K562 (cell line): ENCODE measurements at regions not wholly inside any gene's neighbourhood (a gene's known extent, or its start where the extent isn't known, plus 50 kb on each side); places are given as distances from the start of the nearest gene placed in this dataset.

Source experiments
- ATAC-seq: fragments of 200-7000 bp; cut with Tn5 transposase; 3 replicates; pipeline ENCODE4 v1.9.1; 2020; ENCODE audit warnings: moderate library complexity
- BruUV-seq: library from RNA; stranded (reverse); fragments of 400-500 nt; replicated peaks from 2 replicates; lab custom pipeline; 2021; lab: Mats Ljungman, UMichigan
- CTCF ChIA-PET: fragments of 300-600 bp; formaldehyde crosslinking; extraction: SDS; loops from one replicate; lab custom pipeline; 2021; ENCODE audit warnings: low intra/inter-chr PET ratio; lab: Yijun Ruan, JAX
- POLR2A ChIA-PET: fragments of 300-600, 350-650 bp; sonication (Branson Sonifier 250); formaldehyde crosslinking; extraction: SDS; loops from one replicate; lab custom pipeline; 2021; ENCODE audit warnings: antibody characterized with exemption, inconsistent platforms; lab: Yijun Ruan, JAX
- DNase-seq, 4 experiments: peaks; one replicate each; pipeline versions ENCODE4 v3.0.0 to v3.0.0-alpha.2; 2011 to 2018; ENCODE audit warnings: low spot score in 3 of 4, mixed read lengths in 3 of 4; ENCODE audit errors: extremely low read depth in 1 of 4
- FAIRE-seq: peaks from 2 replicates; lab custom pipeline; 2011; peaks lifted over from hg19 to GRCh38; lab: Jason Lieb, UNC
- H2AFZ ChIP-seq: 2 replicates; pipeline ENCODE4 v1.6.0; 2011; ENCODE audit warnings: low read depth, low read length, control low read depth, inconsistent platforms
- H3K27ac ChIP-seq: fragments of 200-600 bp; 3 replicates; pipeline ENCODE4 v1.8.0; 2011; ENCODE audit warnings: low read depth, mild to moderate bottlenecking, control low read depth, inconsistent platforms, low read length, moderate library complexity, mixed read lengths; ENCODE audit errors: extremely low read depth
- H3K27me3 ChIP-seq, 2 experiments: fragments of 300-600 bp in 1 of 2; 2 replicates in 1 of 2; 3 replicates in 1 of 2; pipeline versions ENCODE4 v1.6.0 to v1.8.0; 2011; ENCODE audit warnings: inconsistent platforms in 2 of 2, low read length in 2 of 2, mild to moderate bottlenecking in 1 of 2, mixed read lengths in 1 of 2, moderate library complexity in 1 of 2; ENCODE audit not compliant: control insufficient read depth in 2 of 2, insufficient read depth in 2 of 2
- H3K36me3 ChIP-seq: fragments of 300-600 bp; 3 replicates; pipeline ENCODE4 v1.8.0; 2011; ENCODE audit warnings: mild to moderate bottlenecking, low read length, inconsistent platforms; ENCODE audit not compliant: control insufficient read depth, insufficient read depth
- H3K4me1 ChIP-seq, 2 experiments: fragments of 200-600 bp in 1 of 2; replicated peaks in 1 of 2; 2 replicates in 1 of 2; 3 replicates in 1 of 2; pipeline versions ENCODE4 v1.5.1 to v1.8.0; 2011; ENCODE audit warnings: inconsistent platforms in 2 of 2, low read length in 2 of 2, mild to moderate bottlenecking in 1 of 2, mixed read lengths in 1 of 2, moderate library complexity in 1 of 2; ENCODE audit not compliant: control insufficient read depth in 2 of 2, insufficient read depth in 2 of 2
- H3K4me2 ChIP-seq: 2 replicates; pipeline ENCODE4 v1.6.1; 2011; ENCODE audit warnings: low read length, control low read depth, inconsistent platforms, mixed read lengths; ENCODE audit not compliant: insufficient read depth
- H3K4me3 ChIP-seq: fragments of 200-600 bp; sonication (generic), shearing (Covaris generic); 2 replicates; pipeline ENCODE4 v1.5.1; 2016; ENCODE audit warnings: control low read depth, inconsistent platforms
- H3K79me2 ChIP-seq: fragments of 200-600 bp; 3 replicates; pipeline ENCODE4 v1.8.0; 2011; ENCODE audit warnings: low read length, inconsistent platforms; ENCODE audit not compliant: control insufficient read depth, insufficient read depth
- H3K9ac ChIP-seq, 2 experiments: 2 replicates each; pipeline versions ENCODE4 v1.6.0 to v1.6.1; 2011; ENCODE audit warnings: low read depth in 2 of 2, low read length in 2 of 2, control low read depth in 1 of 2, inconsistent platforms in 1 of 2, mild to moderate bottlenecking in 1 of 2, mixed read lengths in 1 of 2; ENCODE audit not compliant: insufficient read depth in 1 of 2
- H3K9me1 ChIP-seq: one replicate; pipeline ENCODE4 v1.6.0; 2011; ENCODE audit warnings: inconsistent platforms, mild to moderate bottlenecking, low read length, moderate library complexity; ENCODE audit not compliant: control insufficient read depth, insufficient read depth
- H3K9me3 ChIP-seq: replicated peaks from 2 replicates; pipeline ENCODE4 v1.5.1; 2011; ENCODE audit warnings: low read depth, low read length, inconsistent platforms; ENCODE audit not compliant: control insufficient read depth, insufficient read depth
- H4K20me1 ChIP-seq: replicated peaks from 2 replicates; pipeline ENCODE4 v1.6.1; 2011; ENCODE audit warnings: low read length, inconsistent platforms, mixed read lengths; ENCODE audit not compliant: control insufficient read depth, insufficient read depth
- HDAC8 ChIP-seq: fragments of 450-650 bp; IDR thresholded peaks from 2 replicates; pipeline ENCODE4 v1.6.1; 2016; ENCODE audit warnings: mild to moderate bottlenecking, missing genetic modification characterization, moderate library complexity, missing compliant biosample characterization
- MAFF ChIP-seq: IDR thresholded peaks from 2 replicates; pipeline ENCODE4 v1.6.1; 2012; ENCODE audit warnings: low read length, improper control_type of control experiment
- NFRKB ChIP-seq: fragments of 450-650 bp; IDR thresholded peaks from 2 replicates; pipeline ENCODE4 v1.6.1; 2016; ENCODE audit warnings: low read depth
- PHF21A ChIP-seq: fragments of 450-650 bp; IDR thresholded peaks from 2 replicates; pipeline ENCODE4 v1.6.1; 2017; ENCODE audit warnings: low read depth, borderline replicate concordance
- PHF8 ChIP-seq: fragments of 200-600 bp; sonication (generic); IDR thresholded peaks from 2 replicates; pipeline ENCODE4 v1.6.1; 2012; ENCODE audit warnings: mixed run types, mild to moderate bottlenecking, inconsistent platforms, low read length, moderate library complexity, borderline replicate concordance
- PRPF4 ChIP-seq: fragments of 200-400 bp; formaldehyde crosslinking; IDR thresholded peaks from one replicate; pipeline ENCODE4 v1.6.1; 2017; ENCODE audit warnings: low read length, low read depth, mild to moderate bottlenecking; ENCODE audit not compliant: insufficient read depth, poor library complexity, severe bottlenecking
- RBBP5 ChIP-seq: fragments of 200-600 bp; sonication (generic); IDR thresholded peaks from 2 replicates; pipeline ENCODE4 v1.6.1; 2012; ENCODE audit warnings: borderline replicate concordance, mild to moderate bottlenecking, low read length, control low read depth, inconsistent platforms; ENCODE audit not compliant: insufficient read depth, poor library complexity, severe bottlenecking
- TAF1 ChIP-seq: IDR thresholded peaks from 2 replicates; pipeline ENCODE4 v1.6.1; 2011; ENCODE audit warnings: mild to moderate bottlenecking, low read length, moderate library complexity; ENCODE audit not compliant: insufficient read depth, control insufficient read depth, severe bottlenecking; ENCODE audit errors: extremely low read depth
- ZKSCAN3 ChIP-seq: fragments of 250-450 bp; sonication (Bioruptor Pico); IDR thresholded peaks from 2 replicates; pipeline ENCODE4 v1.4.0; 2020
- ZNF146 ChIP-seq: IDR thresholded peaks from one replicate; pipeline ENCODE4 v1.6.1; 2018; ENCODE audit warnings: missing compliant biosample characterization; ENCODE audit not compliant: unreplicated experiment
- ZNF408 ChIP-seq: fragments of 250-450 bp; sonication (Bioruptor Pico); IDR thresholded peaks from 2 replicates; pipeline ENCODE4 v1.4.0; 2020; ENCODE audit warnings: low read depth, mild to moderate bottlenecking, moderate library complexity
- WGBS: fragments of 100-300 bp; shearing (Covaris generic); methylation state at CpG from one replicate; pipeline ENCODE4 v1.1.6; 2016; ENCODE audit warnings: low coverage, mixed read lengths; ENCODE audit not compliant: insufficient coverage; ENCODE audit errors: missing lambda C conversion rate; 5-methylcytosine and 5-hydroxymethylcytosine counted together
- in situ Hi-C: fragments of 300-500 bp; cut with MboI; formaldehyde crosslinking; loops from 4 replicates; pipeline ENCODE4 v1.15.0; 2018; ENCODE audit warnings: inconsistent platforms, mixed read lengths
- intact Hi-C: fragments of 100-400 bp; cut with micrococcal nuclease; formaldehyde crosslinking; loops from 2 replicates; pipeline ENCODE4 v1.14.2; 2022
- TF ChIP-seq, protein P1 (sequence below): sonication (generic); formaldehyde crosslinking; IDR thresholded peaks from 2 replicates; pipeline ENCODE4 v1.8.1; 2023; ENCODE audit warnings: missing genetic modification reagents, mild to moderate bottlenecking, borderline replicate concordance
- TF ChIP-seq, protein P2 (sequence below): fragments of 250-450 bp; sonication (Bioruptor Pico); IDR thresholded peaks from 2 replicates; pipeline ENCODE4 v1.4.0; 2020

GRCh38 chr1:56135864-56136147 is 443.6 kb downstream of the PLPP3 start (continued):
- TF ChIP-seq, protein P1, sequence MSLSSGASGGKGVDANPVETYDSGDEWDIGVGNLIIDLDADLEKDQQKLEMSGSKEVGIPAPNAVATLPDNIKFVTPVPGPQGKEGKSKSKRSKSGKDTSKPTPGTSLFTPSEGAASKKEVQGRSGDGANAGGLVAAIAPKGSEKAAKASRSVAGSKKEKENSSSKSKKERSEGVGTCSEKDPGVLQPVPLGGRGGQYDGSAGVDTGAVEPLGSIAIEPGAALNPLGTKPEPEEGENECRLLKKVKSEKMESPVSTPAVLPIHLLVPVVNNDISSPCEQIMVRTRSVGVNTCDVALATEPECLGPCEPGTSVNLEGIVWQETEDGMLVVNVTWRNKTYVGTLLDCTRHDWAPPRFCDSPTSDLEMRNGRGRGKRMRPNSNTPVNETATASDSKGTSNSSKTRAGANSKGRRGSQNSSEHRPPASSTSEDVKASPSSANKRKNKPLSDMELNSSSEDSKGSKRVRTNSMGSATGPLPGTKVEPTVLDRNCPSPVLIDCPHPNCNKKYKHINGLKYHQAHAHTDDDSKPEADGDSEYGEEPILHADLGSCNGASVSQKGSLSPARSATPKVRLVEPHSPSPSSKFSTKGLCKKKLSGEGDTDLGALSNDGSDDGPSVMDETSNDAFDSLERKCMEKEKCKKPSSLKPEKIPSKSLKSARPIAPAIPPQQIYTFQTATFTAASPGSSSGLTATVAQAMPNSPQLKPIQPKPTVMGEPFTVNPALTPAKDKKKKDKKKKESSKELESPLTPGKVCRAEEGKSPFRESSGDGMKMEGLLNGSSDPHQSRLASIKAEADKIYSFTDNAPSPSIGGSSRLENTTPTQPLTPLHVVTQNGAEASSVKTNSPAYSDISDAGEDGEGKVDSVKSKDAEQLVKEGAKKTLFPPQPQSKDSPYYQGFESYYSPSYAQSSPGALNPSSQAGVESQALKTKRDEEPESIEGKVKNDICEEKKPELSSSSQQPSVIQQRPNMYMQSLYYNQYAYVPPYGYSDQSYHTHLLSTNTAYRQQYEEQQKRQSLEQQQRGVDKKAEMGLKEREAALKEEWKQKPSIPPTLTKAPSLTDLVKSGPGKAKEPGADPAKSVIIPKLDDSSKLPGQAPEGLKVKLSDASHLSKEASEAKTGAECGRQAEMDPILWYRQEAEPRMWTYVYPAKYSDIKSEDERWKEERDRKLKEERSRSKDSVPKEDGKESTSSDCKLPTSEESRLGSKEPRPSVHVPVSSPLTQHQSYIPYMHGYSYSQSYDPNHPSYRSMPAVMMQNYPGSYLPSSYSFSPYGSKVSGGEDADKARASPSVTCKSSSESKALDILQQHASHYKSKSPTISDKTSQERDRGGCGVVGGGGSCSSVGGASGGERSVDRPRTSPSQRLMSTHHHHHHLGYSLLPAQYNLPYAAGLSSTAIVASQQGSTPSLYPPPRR (CRISPR knock-in tag): no peak
- no peak for TF ChIP-seq ZNF408 (CRISPR knock-in tag)

DNA sequence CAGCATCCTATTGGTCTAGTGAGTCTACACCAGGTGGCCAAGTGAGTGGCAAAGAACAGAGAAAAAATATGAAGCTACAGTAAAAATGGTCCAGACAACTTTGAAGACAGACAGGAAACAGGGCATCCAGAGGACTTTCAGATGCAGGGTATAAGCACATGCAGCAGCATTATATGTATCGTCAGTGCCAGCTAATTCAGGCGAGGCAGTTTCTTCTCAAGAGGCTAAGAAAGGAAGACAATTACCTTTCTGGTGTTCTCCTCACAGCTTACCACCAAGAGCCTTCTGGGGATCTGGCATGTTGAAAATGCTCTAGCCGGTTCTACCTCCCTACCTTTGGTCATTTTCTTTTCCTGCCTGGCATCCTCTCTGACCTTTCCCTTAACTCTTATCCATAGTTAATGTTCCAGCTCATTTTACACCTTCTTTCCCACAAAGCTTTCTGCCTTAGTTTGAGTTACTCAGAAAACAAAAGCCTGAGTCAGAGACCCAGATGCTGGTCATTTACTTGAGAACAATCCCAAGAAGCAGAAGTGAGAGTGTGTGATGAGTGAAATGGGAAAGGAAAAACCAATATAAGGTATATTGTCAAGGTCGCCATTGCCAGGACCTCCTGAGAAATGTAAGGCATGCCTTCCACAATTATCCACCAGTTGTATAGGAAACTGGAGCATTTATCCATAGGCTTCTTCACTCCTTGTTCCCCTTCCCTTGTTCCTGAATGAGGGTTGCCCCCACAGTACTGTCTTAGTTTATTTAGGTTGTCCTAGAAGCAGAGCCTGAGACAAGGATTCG is 444.1 kb downstream of the PLPP3 start:
- Histone ChIP-seq H3K36me3 (no peaks in the 10 kb centered on the region), H3K4me1 (no peaks in the 10 kb centered on the region; a peak in 1 of 5 replicates), H3K27me3 (no peaks in the 10 kb centered on the region), H3K9me1 (no peaks in the 10 kb centered on the region), H3K4me3 (no peak overlapping the region), H4K20me1 (no peaks in the 10 kb centered on the region), H3K4me2 (no peak overlapping the region), H3K79me2 (no peaks in the 10 kb centered on the region), H3K9ac (no peak overlapping the region), H2AFZ (no peak overlapping the region), H3K27ac (no peak overlapping the region), H3K9me3 (no peaks in the 10 kb centered on the region)
- TF ChIP-seq PHF21A: no peak
- no peak for TF ChIP-seq ZNF146 (CRISPR knock-in tag)
- no peak for TF ChIP-seq PRPF4
- TF ChIP-seq HDAC8 (tag): no peak
- TF ChIP-seq MAFF: no peak
- TF ChIP-seq, protein P2, sequence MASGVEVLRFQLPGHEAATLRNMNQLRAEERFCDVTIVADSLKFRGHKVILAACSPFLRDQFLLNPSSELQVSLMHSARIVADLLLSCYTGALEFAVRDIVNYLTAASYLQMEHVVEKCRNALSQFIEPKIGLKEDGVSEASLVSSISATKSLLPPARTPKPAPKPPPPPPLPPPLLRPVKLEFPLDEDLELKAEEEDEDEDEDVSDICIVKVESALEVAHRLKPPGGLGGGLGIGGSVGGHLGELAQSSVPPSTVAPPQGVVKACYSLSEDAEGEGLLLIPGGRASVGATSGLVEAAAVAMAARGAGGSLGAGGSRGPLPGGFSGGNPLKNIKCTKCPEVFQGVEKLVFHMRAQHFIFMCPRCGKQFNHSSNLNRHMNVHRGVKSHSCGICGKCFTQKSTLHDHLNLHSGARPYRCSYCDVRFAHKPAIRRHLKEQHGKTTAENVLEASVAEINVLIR: no peak
- no peak for TF ChIP-seq NFRKB
- TF ChIP-seq TAF1: no peak
- no peak for TF ChIP-seq ZKSCAN3 (CRISPR knock-in tag)
- no peak for TF ChIP-seq PHF8
- no peak for TF ChIP-seq RBBP5
- 0% methylated on average over 5 of the region's 5 CpGs for WGBS
- intact Hi-C loops: no loop called here
- CTCF ChIA-PET: no interaction called here
- no TSS peak for BruUV-seq
- DNase-seq (no peak), ATAC-seq (no peak), FAIRE-seq (no peak)
- POLR2A ChIA-PET: interaction anchor here (0.6 kb wide), 2 partner anchors 17 to 149 kb away, joined by 3 read pairs; no protein-coding TSS in a partner anchor
- in situ Hi-C loops: no loop called here
